GM12873 (cell line): ENCODE measurements at regions not wholly inside any gene's neighbourhood (a gene's known extent, or its start where the extent isn't known, plus 50 kb on each side); places are given as distances from the start of the nearest gene placed in this dataset.

ENCODE experiments used
- CTCF ChIP-seq: IDR thresholded peaks from 2 replicates; pipeline ENCODE4 v1.5.1; 2012; ENCODE audit warnings: low read depth, mild to moderate bottlenecking, moderate library complexity, low read length, control low read depth; ENCODE audit not compliant: insufficient read depth; ENCODE audit errors: missing control alignments

- no peak for TF ChIP-seq CTCF
Observed at GRCh38 chr20:11242320-11242719, 568.5 kb upstream of the JAG1 start.

GRCh38 chr20:11245431-11245830, 571.6 kb upstream of the JAG1 start:
- TF ChIP-seq CTCF, result no peak

- TF ChIP-seq CTCF, result no peak
Observed at GRCh38 chr20:11246251-11246775, 572.5 kb upstream of the JAG1 start.

- TF ChIP-seq CTCF, result no peak
Observed at GRCh38 chr20:11247046-11248010, 573.5 kb upstream of the JAG1 start.

GRCh38 chr20:11248011-11248409, 574.2 kb upstream of the JAG1 start:
- no peak for TF ChIP-seq CTCF

- no peak for TF ChIP-seq CTCF
Observed at GRCh38 chr20:11248687-11249638, 575.2 kb upstream of the JAG1 start.

- no peak for TF ChIP-seq CTCF
Observed at GRCh38 chr20:11249683-11250082, 575.9 kb upstream of the JAG1 start.
